HCEC 1CT (cell line): ENCODE measurements at regions not wholly inside any gene's neighbourhood (a gene's known extent, or its start where the extent isn't known, plus 50 kb on each side); places are given as distances from the start of the nearest gene placed in this dataset.
A peak's percentile ranks its signal among the peaks of the same experiment; 100 is the strongest.

Experiments
- DNase-seq: peaks from one replicate; pipeline ENCODE4 v3.0.0-alpha.2; 2017

GRCh38 chr3:31254483-31254882 is 278.2 kb upstream of the STT3B start:
- DNase-seq = no peak

GRCh38 chr3:31255007-31255581 is 277.6 kb upstream of the STT3B start:
- DNase-seq = no peak

DNA sequence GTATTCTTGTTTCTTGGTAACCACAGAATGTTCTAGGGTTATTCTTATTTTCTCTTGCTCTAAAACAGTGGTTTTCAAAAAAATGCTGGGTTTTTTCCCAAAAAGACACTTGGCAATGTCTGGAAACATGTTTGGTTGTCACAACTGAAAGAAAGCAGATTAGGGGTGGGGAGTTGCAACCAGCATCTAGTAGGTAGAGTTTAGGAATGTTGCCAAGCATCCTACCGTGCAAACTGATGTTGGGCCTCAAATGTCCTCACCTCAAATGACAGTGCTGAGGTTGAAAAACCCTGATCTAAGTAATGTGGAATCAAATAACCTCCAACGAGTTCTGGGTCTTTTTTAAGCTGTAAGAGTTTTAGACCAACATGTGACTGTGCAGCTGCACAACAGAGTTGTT is 270.5 kb upstream of the STT3B start:
- DNase-seq = no peak

GRCh38 chr3:31263897-31264296 is 268.8 kb upstream of the STT3B start:
- no peak for DNase-seq

DNA sequence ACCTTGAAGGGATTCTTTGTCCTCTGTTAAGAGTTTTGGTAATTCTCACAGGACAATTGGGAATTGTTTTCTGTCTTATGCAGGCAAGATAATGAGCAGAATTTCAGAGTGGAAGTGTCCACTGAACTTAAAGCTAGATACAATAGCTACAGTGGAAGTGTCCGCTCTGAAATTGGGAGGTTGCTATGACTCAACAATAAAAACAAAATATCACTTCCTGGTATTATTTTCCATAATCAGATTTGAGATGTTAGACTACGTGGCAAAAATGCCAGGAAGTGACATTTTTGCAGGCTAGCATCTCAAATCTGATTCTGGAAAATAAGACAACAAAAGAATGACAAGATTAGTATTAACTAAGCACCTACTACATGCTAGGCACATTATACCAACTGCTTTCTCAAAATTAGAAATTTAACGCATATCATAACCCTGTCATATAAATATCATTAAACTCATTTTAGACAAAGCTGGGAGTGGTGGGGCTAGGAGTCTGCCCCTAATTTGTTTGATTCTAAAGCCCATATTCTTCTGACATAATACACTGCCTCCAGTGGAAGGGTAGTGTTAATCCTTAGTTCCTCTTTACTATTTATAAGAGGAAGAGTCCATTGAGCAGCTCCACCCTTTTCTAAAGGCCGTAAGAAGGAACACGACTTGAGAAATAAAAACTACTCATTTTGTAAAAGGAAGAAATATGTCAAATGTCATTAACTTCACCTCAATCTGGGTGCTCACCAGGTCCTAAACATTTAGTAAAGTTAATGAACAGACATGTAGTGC is 266.9 kb upstream of the STT3B start:
- DNase-seq = no peak

DNA sequence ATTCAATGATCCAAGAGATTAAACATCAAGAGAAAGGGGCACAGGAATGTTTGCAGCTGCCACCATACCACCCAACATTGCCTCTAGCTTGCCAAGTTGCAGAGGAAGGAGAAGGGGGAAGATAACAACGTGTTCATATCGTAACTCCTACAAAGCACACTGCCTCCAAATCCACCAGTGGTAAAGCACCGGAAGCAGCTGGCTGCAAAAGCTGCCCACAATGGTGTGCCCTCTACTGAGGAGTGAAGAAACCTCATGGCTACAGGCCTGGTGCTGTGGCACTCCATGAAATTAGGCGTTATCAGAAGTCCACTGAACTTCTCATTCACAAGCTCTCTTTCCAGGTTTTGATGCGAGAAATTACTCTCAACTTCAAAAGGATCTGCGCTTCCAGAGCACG is 263.9 kb upstream of the STT3B start:
- no peak for DNase-seq

DNA sequence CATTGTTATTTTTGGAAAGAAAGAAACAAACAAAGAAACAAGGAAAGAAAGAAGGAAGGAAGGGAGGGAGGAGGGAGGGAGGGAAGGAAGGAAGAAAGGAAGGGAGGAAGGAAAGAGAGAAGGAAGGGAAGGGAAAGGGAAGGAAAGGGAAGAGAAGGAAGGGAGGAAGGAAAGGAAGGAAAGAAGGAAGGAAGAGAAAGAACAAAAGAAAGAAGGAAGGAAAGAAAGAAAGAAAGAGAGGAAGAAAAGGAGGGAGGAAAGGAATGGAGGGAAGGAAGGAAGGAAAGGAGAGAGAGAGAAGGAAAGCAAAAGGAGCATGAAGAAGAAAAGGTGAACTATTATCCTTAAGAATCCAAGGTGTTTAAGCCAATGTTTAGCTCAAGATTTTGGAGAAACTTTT is 262.7 kb upstream of the STT3B start:
- DNase-seq = no peak

GRCh38 chr3:31274326-31275024 is 258.2 kb upstream of the STT3B start:
- DNase-seq = peak; percentile 8

GRCh38 chr3:31275038-31275572 is 257.6 kb upstream of the STT3B start:
- peak; percentile 81 for DNase-seq

DNA sequence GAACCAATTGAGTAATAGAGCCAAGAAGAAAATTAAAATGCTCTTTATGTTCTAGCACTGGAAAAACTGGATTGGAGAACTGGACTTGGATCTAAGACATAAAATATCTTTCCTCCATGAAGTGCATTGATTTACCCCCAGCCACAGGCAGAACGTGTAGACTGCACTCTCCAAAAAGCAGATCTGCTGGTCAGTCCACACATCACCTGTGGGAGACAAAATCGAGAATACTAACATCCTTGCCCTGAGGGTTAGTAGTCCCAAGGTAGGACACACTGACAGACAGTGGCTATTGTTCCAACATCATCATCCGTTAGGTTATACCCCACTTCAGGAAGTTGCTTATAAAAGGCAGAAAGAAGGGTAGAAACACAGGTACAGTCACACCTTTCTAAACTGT is 257.1 kb upstream of the STT3B start:
- DNase-seq = no peak

DNA sequence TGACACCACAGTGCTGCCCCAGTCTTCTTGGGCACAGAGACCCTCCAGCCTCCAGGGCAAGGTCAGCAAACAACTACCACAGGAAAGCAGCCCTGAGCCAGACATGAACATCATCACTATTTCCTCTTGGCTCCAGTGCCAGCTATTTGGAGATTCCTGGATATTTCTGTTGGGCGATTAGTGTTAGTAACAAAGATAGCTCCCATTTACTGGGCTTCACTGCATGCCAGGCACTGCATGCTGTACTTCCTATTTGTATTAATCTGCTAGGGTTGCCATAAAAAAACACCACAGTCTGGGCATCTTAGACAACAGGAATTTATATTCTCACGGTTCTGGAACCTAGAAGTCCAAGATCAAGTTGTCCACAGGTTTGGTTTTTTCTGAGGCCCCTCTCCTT is 255.1 kb upstream of the STT3B start:
- DNase-seq = no peak

DNA sequence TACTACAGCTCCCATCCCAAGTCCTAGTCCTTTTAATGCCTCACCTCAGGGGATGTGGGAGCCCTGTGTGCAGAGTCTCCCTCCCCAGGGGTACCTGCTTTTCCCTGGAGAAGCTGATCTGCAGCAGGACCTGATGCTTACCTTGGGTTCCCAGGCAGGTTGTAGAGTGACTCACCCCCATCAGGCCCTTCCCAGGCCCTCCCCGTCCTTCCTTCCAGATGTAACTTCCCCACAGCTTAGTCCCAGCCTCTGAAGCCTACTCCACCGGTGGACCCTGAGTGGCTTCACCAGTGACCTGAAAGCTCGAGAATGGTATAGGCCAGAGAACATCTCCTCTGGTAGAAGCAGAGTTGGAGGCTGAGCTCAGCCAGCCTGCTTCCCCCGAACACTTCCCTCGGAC is 254.2 kb upstream of the STT3B start:
- DNase-seq = no peak

DNA sequence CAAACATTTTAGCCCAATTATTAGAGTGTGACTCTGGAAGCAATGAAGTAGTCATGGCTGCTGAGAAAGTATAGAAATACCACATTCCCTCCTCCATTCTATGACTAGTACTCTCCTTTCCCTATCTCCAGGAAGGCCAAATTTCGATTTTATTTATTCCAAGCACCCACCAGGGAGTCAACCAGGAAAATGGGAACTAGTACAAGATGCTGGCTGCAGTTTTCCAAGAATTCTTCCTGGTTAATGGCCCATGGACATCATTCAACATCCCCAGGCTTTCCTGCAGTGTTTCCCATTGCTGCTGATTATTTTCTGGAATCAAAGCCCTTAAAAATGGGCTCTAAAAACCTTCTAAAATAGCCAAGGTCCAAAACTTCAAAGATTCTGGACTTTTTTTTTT is 247.9 kb upstream of the STT3B start:
- no peak for DNase-seq

DNA sequence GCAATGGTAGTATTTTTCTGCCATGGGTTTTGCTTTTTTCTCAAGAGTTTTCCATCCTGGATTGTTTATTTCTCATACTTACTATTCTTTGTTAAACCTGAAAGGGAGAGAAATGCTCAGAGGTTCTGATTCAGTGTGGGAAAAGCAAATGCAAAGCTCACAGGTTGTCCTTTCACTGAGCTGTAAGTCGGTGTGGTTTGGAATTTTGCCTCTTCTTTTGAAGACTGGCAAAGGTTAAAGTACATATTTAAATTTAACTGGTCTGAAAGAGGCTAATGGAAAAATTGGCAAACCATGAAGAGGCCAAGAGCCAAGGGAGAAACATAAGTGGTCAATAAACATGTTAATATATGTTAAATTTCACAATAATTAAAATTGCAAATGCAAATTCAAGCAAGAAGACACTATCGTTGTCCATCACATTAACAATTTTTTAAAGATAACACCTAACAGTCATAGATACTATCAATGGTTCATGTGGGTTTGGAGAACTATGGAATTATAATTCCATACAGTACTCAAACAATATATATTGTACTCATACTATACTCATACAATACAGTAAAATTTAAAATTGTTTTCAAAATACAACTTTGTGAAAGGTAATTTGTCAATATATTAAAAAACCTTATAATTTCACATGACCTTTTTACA is 246.8 kb upstream of the STT3B start:
- DNase-seq = no peak

- no peak for DNase-seq
These were observed 244.5 kb upstream of the STT3B start for GRCh38 chr3:31288224-31288623.

DNA sequence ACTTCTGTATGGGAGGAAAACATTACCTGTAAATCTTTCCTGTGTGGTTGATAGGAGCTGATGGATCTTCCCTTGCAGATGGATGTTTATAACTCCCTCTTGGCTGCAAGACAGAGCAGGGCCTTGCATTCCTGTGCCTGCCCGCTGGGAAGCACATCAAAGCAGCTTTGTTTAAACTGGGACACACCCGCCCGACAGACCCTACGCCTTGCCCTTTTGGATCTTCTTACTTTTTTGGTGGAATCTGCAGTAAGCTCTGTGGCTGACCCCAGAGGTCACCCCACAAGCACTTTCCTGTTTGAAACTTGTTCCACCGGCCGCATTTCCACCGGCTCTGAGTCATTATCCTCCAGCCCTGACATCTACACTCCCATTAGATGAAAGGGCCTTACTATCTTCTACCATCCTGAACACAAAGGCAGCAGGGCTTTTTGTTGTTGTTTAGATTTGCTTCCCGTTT is 244.1 kb upstream of the STT3B start:
- DNase-seq = peak; percentile 38

- no peak for DNase-seq
These were observed 243.1 kb upstream of the STT3B start for GRCh38 chr3:31289584-31289983.

DNA sequence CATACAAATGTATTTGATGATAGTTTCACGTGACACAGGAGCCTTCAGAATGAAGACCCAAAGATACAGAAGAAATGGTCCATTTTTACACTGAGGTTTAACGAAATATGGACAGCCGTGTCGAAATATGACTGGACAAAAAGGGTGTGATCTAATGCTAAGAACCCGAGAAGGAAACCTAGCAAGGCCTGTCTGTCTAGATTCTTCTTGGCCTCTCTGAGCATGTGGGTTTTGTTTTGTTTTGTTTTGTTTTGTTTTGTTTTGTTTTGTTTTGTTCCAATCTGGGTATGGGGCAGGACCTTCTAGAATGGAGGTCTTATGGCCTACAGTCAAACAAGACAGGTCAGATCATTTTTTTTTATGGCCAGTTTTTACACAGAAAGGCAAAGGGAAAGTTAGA is 242.7 kb upstream of the STT3B start:
- no peak for DNase-seq

DNA sequence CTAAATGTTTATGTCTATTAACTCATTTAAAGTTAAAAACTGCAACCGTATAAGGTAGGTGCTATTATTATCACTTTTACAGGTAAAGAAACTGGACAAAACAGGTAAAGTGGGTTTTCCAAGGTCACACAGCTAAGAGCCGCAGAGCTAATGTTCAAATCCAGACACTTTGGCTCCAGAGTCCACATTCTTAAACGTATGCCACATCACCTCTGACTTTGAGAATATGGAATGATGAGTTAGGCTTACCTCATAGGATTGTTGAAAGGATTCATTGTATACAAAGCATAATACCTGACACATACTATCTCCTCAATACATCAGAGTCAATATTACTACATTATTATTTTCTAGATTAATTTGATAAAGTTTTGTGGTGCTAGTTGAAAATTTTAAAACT is 240.9 kb upstream of the STT3B start:
- DNase-seq = no peak

DNA sequence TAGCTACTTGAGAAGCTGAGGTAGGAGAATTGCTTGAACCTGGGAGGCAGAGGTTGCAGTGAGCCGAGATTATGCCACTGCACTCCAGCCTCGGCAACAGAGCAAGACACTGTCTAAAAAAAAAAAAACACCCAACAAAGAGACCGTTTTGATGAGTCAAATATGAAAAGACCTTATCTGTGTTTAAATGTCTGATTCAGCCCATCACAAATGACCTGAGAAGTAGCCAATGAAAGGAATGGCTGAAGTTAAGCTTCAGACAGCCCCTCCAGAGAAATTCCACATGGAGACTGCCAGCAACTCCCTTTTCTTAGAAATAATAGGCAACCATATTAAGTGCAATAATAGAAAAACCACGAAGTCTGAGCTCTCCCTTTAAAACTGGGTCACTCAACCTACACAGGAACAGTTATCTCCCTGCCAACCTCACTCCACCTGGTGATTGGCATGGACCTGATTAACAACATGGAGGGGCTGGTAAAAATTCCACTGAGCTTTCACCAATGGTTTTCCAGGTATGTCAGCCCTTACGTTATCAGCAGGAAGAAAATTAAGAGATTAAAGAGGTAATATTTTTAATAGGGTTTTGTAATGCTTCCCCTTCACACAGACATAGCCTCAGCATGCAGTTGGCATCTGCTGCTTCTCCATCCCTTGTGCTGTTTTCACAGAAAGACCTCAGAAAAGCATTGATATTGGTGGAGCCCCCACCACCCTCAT is 238.1 kb upstream of the STT3B start:
- no peak for DNase-seq

DNA sequence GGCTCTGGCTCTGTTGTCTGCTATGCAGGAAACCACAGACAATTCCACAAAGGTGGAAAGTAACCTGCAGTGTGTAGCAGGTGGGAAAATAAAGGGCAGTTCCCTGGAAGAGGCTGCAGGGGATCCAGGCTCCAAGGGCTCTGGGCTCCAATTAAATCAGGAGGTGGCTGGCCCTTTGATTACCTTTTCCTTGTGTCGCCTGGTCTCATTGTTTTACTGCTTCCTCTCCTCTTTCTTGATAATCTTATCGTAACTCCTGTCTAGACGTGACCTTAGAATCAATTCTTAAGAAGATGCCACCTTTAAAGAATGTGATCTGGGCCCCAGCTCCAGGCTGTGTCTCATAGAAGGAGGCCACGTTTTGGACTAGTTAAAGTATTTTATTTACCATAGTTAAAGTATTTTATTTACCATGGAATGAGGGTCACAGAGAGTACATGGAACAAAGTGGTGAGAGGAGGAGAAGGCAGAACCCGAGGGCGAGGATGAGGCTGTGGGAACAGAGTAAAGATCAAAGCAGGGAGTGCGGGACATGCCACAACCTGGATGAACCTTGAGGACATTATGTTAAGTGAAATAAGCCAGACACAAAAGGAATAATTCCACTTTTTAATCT is 237.5 kb upstream of the STT3B start:
- DNase-seq = no peak

GRCh38 chr3:31297726-31298298 is 234.9 kb upstream of the STT3B start:
- no peak for DNase-seq
